T-cell (primary cell): ENCODE measurements at regions not wholly inside any gene's neighbourhood (a gene's known extent, or its start where the extent isn't known, plus 50 kb on each side); places are given as distances from the start of the nearest gene placed in this dataset.
"Not testable (repeated sequence)": the region's sequence is repeated elsewhere in the genome, so short reads cannot be mapped to it uniquely, and the experiment has no call there.

Experiments
- ATAC-seq, 4 experiments: fragments of 200-7000 bp in 3 of 4; fragments of 150-1000 bp in 1 of 4; cut with Tn5 transposase; replicated peaks in 1 of 4; 1 replicate in 3 of 4; 2 replicates in 1 of 4; pipeline ENCODE4 v1.10.0; 2021; ENCODE audit warnings: moderate library complexity in 3 of 4, mild to moderate bottlenecking in 2 of 4, moderate number of reproducible peaks in 1 of 4
- CTCF ChIA-PET, 2 donors: fragments of 300-600 bp; sonication (Branson Sonifier 250); formaldehyde crosslinking; loops; one replicate each; lab custom pipeline; 2022; ENCODE audit warnings: antibody characterized with exemption in 2 of 2; lab: Charles Lee
- POLR2A ChIA-PET, 2 donors: fragments of 300-600 bp; sonication (Branson Sonifier 250); formaldehyde crosslinking; loops; one replicate each; lab custom pipeline; 2022; ENCODE audit warnings: antibody characterized with exemption in 2 of 2; lab: Charles Lee
- DNase-seq, 35 experiments: peaks; one replicate each; pipeline versions ENCODE4 v3.0.0 to v3.0.0-alpha.2; 2013 to 2023
- H3K27ac ChIP-seq: one replicate; pipeline ENCODE4 v1.5.1; 2013; ENCODE audit warnings: low read length
- H3K27me3 ChIP-seq, 2 experiments: replicated peaks in 1 of 2; 1 replicate in 1 of 2; 2 replicates in 1 of 2; pipeline versions ENCODE4 v1.6.1 to v1.7.0; 2013; ENCODE audit warnings: low read length in 1 of 2, mixed read lengths in 1 of 2; ENCODE audit not compliant: control insufficient read depth in 2 of 2, insufficient read depth in 2 of 2; ENCODE audit errors: extremely low read depth in 1 of 2
- H3K36me3 ChIP-seq, 2 donors: 1 replicate in 1 of 2; 2 replicates in 1 of 2; pipeline versions ENCODE4 v1.6.1 to v1.7.0; 2013; ENCODE audit warnings: low read length in 1 of 2; ENCODE audit not compliant: control insufficient read depth in 2 of 2, insufficient read depth in 1 of 2; ENCODE audit errors: extremely low read depth in 1 of 2
- H3K4me1 ChIP-seq, 2 experiments: 1 replicate in 1 of 2; 2 replicates in 1 of 2; pipeline versions ENCODE4 v1.6.1 to v1.7.0; 2013; ENCODE audit warnings: low read length in 2 of 2, mixed read lengths in 1 of 2; ENCODE audit not compliant: insufficient read depth in 2 of 2, control insufficient read depth in 1 of 2; ENCODE audit errors: extremely low read depth in 1 of 2
- H3K4me3 ChIP-seq, 2 donors: 1 replicate in 1 of 2; 2 replicates in 1 of 2; pipeline versions ENCODE4 v1.5.1 to v1.7.0; 2013; ENCODE audit warnings: mild to moderate bottlenecking in 2 of 2, low read length in 1 of 2, moderate library complexity in 1 of 2; ENCODE audit not compliant: control insufficient read depth in 1 of 2; ENCODE audit errors: extremely low read depth in 1 of 2
- H3K9me3 ChIP-seq: 2 replicates; pipeline ENCODE4 v1.7.0; 2013
- H3K27ac Mint-ChIP-seq, 2 donors: one replicate each; pipeline ENCODE4 v1.8.0; 2020 to 2021; ENCODE audit warnings: mild to moderate bottlenecking in 2 of 2, mixed read lengths in 2 of 2
- H3K27me3 Mint-ChIP-seq, 2 donors: one replicate each; pipeline ENCODE4 v1.8.0; 2021 to 2022; ENCODE audit warnings: mixed read lengths in 2 of 2
- H3K36me3 Mint-ChIP-seq: one replicate; pipeline ENCODE4 v1.8.0; 2021; ENCODE audit warnings: mixed read lengths
- H3K4me1 Mint-ChIP-seq, 3 donors: one replicate each; pipeline ENCODE4 v1.8.0; 2020 to 2022; ENCODE audit warnings: mixed read lengths in 3 of 3, mild to moderate bottlenecking in 1 of 3
- H3K4me3 Mint-ChIP-seq, 3 donors: one replicate each; pipeline ENCODE4 v1.8.0; 2020 to 2022; ENCODE audit warnings: mild to moderate bottlenecking in 3 of 3, mixed read lengths in 3 of 3, moderate library complexity in 3 of 3
- H3K9me3 Mint-ChIP-seq, 3 donors: one replicate each; pipeline ENCODE4 v1.8.0; 2020 to 2022; ENCODE audit warnings: mixed read lengths in 3 of 3
- WGBS: methylation state at CpG from one replicate; pipeline ENCODE4 v1.1.5; 2013; ENCODE audit warnings: missing lambda C conversion rate; ENCODE audit not compliant: insufficient coverage; 5-methylcytosine and 5-hydroxymethylcytosine counted together

GRCh38 chr2:4782647-4783046 lies 909.5 kb upstream of the SOX11 start:
- Mint-ChIP-seq H3K27ac (no peak overlapping the region), H3K4me3 (no peak overlapping the region), H3K9me3 (peaks cover 12 to 42% (median 14%) of the 10 kb centered on the region in 3 donors), H3K4me1 (no peaks in the 10 kb centered on the region), H3K36me3 (no peaks in the 10 kb centered on the region), H3K27me3 (no peaks in the 10 kb centered on the region)
- ChIA-PET CTCF (no interaction called here), POLR2A (no interaction called here)
- no CpG with 5 or more reads among the region's 1 CpG for WGBS
- H3K4me3 ChIP-seq = no peak overlapping the region
- no peaks in the 10 kb centered on the region for H3K36me3 ChIP-seq
- no peaks in the 10 kb centered on the region for H3K27me3 ChIP-seq
- no peak overlapping the region for H3K27ac ChIP-seq
- H3K9me3 ChIP-seq = peaks cover 2% of the 10 kb centered on the region
- no peaks in the 10 kb centered on the region for H3K4me1 ChIP-seq
- no peak for ATAC-seq
- no peak for DNase-seq

- no peaks in the 10 kb centered on the region for H3K36me3 Mint-ChIP-seq
- no peak overlapping the region for H3K4me3 Mint-ChIP-seq
- peaks cover 18 to 20% (median 19%) of the 10 kb centered on the region in 3 donors for H3K9me3 Mint-ChIP-seq
- Histone ChIP-seq H3K9me3 (no peaks in the 10 kb centered on the region), H3K36me3 (no peaks in the 10 kb centered on the region), H3K27ac (no peak overlapping the region), H3K4me1 (no peaks in the 10 kb centered on the region), H3K4me3 (no peak overlapping the region), H3K27me3 (no peaks in the 10 kb centered on the region)
- ChIA-PET CTCF (no interaction called here), POLR2A (no interaction called here)
- DNase-seq = no peak
- H3K27me3 Mint-ChIP-seq = no peaks in the 10 kb centered on the region
- H3K27ac Mint-ChIP-seq = no peak overlapping the region
- ATAC-seq = no peak
- no CpG with 5 or more reads among the region's 3 CpGs for WGBS
- no peaks in the 10 kb centered on the region for H3K4me1 Mint-ChIP-seq
Observed at GRCh38 chr2:4791488-4791887, 900.7 kb upstream of the SOX11 start.

GRCh38 chr2:4792126-4792525 lies 900.1 kb upstream of the SOX11 start:
- POLR2A ChIA-PET = no interaction called here
- H3K9me3 ChIP-seq = no peaks in the 10 kb centered on the region
- no peaks in the 10 kb centered on the region for H3K27me3 ChIP-seq
- H3K36me3 Mint-ChIP-seq = no peaks in the 10 kb centered on the region
- no peak overlapping the region for H3K4me3 Mint-ChIP-seq
- H3K27ac Mint-ChIP-seq = no peak overlapping the region
- H3K36me3 ChIP-seq = no peaks in the 10 kb centered on the region
- peaks cover 15 to 19% (median 17%) of the 10 kb centered on the region in 3 donors for H3K9me3 Mint-ChIP-seq
- DNase-seq (no peak), ATAC-seq (no peak)
- H3K27me3 Mint-ChIP-seq = no peaks in the 10 kb centered on the region
- CTCF ChIA-PET = interaction anchor here in 1 of 2 donors (0.6 kb wide), 1 partner anchor 18 kb away, joined by 4 read pairs; no protein-coding TSS in a partner anchor
- H3K4me1 Mint-ChIP-seq = no peaks in the 10 kb centered on the region
- H3K4me1 ChIP-seq = no peaks in the 10 kb centered on the region
- no peak overlapping the region for H3K4me3 ChIP-seq
- H3K27ac ChIP-seq = no peak overlapping the region

GRCh38 chr2:4803396-4803795 lies 888.8 kb upstream of the SOX11 start:
- H3K27ac Mint-ChIP-seq = no peak overlapping the region

GRCh38 chr2:4814137-4814536 lies 878.0 kb upstream of the SOX11 start:
- H3K4me1 Mint-ChIP-seq = not testable (repeated sequence)

More at GRCh38 chr2:4803396-4803795, 888.8 kb upstream of the SOX11 start:
- Histone ChIP-seq H3K4me1 (no peaks in the 10 kb centered on the region), H3K9me3 (no peaks in the 10 kb centered on the region), H3K27ac (no peak overlapping the region), H3K27me3 (no peaks in the 10 kb centered on the region), H3K36me3 (no peaks in the 10 kb centered on the region), H3K4me3 (no peak overlapping the region)
- no peak for ATAC-seq
- peaks cover 9 to 13% (median 12%) of the 10 kb centered on the region in 3 donors for H3K9me3 Mint-ChIP-seq
- DNase-seq = no peak
- H3K4me3 Mint-ChIP-seq = no peak overlapping the region
- ChIA-PET CTCF (no interaction called here), POLR2A (no interaction called here)
- 60% methylated on average over 1 of the region's 2 CpGs for WGBS
- no peaks in the 10 kb centered on the region for H3K4me1 Mint-ChIP-seq
- no peaks in the 10 kb centered on the region for H3K36me3 Mint-ChIP-seq
- no peaks in the 10 kb centered on the region for H3K27me3 Mint-ChIP-seq

GRCh38 chr2:4827836-4828235 lies 864.3 kb upstream of the SOX11 start:
- H3K9me3 ChIP-seq = no peaks in the 10 kb centered on the region

More at GRCh38 chr2:4814137-4814536, 878.0 kb upstream of the SOX11 start:
- H3K4me3 ChIP-seq, H3K4me1 ChIP-seq, H3K9me3 ChIP-seq, H3K27me3 ChIP-seq, H3K27ac ChIP-seq, H3K36me3 Mint-ChIP-seq, CTCF ChIA-PET, H3K27ac Mint-ChIP-seq, H3K36me3 ChIP-seq, ATAC-seq, H3K27me3 Mint-ChIP-seq, POLR2A ChIA-PET, DNase-seq, H3K4me3 Mint-ChIP-seq: not testable (repeated sequence)
- H3K9me3 Mint-ChIP-seq = peaks cover 19 to 30% (median 25%) of the 10 kb centered on the region in 3 donors

More at GRCh38 chr2:4827836-4828235, 864.3 kb upstream of the SOX11 start:
- H3K4me1 ChIP-seq = no peaks in the 10 kb centered on the region
- ATAC-seq (no peak), DNase-seq (no peak)
- H3K36me3 Mint-ChIP-seq = no peaks in the 10 kb centered on the region
- no peak overlapping the region for H3K27ac ChIP-seq
- H3K4me3 ChIP-seq = no peak overlapping the region
- H3K27me3 ChIP-seq = no peaks in the 10 kb centered on the region
- no peaks in the 10 kb centered on the region for H3K4me1 Mint-ChIP-seq
- CTCF ChIA-PET = no interaction called here
- peaks cover 5 to 9% (median 6%) of the 10 kb centered on the region in 3 donors for H3K9me3 Mint-ChIP-seq
- no peak overlapping the region for H3K27ac Mint-ChIP-seq
- H3K4me3 Mint-ChIP-seq = no peak overlapping the region
- no peaks in the 10 kb centered on the region for H3K36me3 ChIP-seq
- 80% methylated on average over 1 of the region's 3 CpGs for WGBS
- POLR2A ChIA-PET = no interaction called here
- H3K27me3 Mint-ChIP-seq = no peaks in the 10 kb centered on the region
